ENCODE measurements at regions not wholly inside any gene's neighbourhood (a gene's known extent, or its start where the extent isn't known, plus 50 kb on each side); places are given as distances from the start of the nearest gene placed in this dataset.

DNA sequence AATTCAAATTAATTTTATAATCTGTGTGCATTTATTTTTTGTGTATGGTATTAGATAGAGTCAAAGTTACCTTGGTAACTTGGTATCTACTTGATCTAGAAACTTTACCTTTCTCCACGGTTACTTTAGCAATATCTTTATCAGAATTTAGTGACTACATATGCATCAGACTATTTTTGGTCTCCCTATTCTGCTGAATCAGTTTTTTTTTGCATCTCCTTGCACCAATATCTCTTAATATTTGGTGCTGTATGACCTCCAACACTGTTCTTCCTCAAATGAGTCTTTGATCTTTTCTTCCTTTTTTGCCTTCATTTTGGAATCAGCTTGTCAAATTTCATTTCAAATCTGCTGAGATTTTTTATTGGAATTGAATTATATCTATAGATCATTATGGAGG is 828.2 kb upstream of the FOXG1 start:
- no peak for DNase-seq (ENCODE audit: low read depth)

DNA sequence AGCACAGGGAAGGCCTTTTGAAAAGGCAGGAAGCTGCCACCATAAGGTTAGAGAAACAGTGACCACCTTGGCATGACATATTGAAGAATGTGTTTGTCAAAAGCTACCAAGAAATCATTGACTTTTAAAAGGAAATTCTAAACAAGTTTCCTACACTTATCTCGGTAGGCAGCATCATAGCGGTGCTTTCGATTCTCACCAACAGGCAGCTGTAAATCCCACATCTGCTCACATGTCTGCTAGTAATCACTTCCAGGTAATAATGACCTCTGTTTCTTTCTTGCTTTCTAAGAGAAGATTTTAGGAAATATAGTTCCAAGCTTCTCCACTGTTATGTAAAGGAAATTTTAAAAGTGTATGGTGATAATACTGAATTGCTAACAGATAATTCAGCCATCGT is 821.1 kb upstream of the FOXG1 start:
- no peak for DNase-seq (ENCODE audit: low read depth)

DNA sequence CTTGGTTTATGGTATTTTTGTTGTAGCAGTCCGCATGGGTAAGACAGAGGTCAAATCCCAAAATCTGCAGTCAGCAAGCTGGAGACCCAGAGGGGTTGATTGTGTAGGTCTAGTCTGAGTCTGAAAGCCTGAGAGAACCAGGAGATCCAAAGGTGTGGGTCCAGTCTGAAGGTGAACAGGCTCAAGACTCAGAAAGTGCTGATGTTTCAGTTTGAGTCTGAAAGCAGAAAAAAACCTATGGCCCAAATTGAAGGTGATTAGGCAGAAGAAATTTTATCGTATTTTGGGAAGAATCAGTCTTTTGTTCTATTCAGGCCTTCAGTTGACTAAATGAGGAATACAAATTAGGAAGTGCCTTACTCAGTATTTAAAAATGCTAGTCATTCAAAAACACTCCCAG is 807.8 kb upstream of the FOXG1 start:
- DNase-seq (ENCODE audit: low read depth) = no peak

DNA sequence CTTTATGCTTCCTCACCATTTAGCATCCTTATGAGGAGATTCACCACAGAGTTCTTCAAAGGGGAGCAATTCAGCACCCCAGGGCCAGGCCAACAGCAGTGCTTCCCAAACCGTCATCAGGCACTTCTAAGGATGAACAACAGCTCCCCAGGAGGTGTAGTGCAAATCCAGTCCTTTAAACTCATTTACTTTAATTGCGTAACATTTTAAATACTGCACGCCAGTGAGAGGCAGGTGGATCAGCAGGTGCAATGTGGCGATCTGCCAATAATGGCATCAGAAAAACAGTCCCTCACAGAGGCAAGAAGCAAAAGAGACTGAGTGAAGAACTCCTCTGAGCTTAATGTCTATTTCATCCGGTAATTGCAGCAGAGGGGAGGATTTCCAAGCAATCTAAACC is 770.9 kb upstream of the FOXG1 start:
- DNase-seq (ENCODE audit: low read depth) = no peak

- DNase-seq (ENCODE audit: low read depth) = no peak
Measured at GRCh38 chr14:28001002-28001401, 765.6 kb upstream of the FOXG1 start.

GRCh38 chr14:28012629-28013415 is 753.8 kb upstream of the FOXG1 start:
- DNase-seq (ENCODE audit: low read depth) = no peak

GRCh38 chr14:28020112-28020511 is 746.5 kb upstream of the FOXG1 start:
- no peak for DNase-seq (ENCODE audit: low read depth)

DNA sequence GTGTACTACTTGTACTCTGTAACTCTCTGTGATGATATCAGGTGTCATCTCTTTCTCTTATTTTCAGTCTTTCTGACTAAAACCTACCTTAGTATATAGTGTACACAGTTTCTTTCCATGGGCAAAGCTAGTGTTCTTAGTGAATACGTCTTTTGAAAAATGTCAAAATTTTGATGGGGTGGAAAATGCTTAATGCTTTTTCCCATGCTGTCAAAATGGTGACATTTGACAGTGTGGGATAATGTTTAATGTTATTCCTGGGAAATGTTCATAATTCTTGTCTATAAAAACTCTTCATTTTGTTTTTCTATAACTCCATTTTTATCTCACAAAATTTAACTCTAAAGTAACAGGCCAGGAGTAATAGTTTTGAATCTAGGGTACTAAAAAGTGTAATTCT is 742.7 kb upstream of the FOXG1 start:
- DNase-seq (ENCODE audit: low read depth) = no peak

- no peak for DNase-seq (ENCODE audit: low read depth)
Measured at GRCh38 chr14:28052251-28052650, 714.3 kb upstream of the FOXG1 start.

DNA sequence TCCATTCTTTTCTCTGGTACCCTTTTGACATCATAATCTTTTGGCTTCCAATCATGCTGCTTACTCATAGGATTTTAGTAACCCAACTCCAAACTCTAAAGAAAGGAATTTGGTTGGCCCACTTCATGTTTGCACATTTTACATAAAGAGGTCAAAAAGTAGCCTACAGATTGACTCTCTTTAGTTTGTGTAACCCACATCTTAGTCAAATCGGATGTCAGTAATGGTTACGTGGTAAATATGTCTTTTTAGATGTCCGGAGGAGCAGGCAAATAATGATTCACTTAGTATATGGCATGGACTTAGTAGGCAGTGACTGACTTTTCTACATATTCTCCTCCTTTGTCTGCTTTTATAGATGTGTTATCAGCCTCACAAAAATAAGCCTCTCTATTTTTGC is 711.6 kb upstream of the FOXG1 start:
- no peak for DNase-seq (ENCODE audit: low read depth)

GRCh38 chr14:28057359-28058296 is 709.0 kb upstream of the FOXG1 start:
- DNase-seq (ENCODE audit: low read depth) = no peak

- DNase-seq (ENCODE audit: low read depth) = no peak
Measured at GRCh38 chr14:28059254-28059653, 707.3 kb upstream of the FOXG1 start.

GRCh38 chr14:28061006-28061405 is 705.6 kb upstream of the FOXG1 start:
- DNase-seq (ENCODE audit: low read depth) = no peak

DNA sequence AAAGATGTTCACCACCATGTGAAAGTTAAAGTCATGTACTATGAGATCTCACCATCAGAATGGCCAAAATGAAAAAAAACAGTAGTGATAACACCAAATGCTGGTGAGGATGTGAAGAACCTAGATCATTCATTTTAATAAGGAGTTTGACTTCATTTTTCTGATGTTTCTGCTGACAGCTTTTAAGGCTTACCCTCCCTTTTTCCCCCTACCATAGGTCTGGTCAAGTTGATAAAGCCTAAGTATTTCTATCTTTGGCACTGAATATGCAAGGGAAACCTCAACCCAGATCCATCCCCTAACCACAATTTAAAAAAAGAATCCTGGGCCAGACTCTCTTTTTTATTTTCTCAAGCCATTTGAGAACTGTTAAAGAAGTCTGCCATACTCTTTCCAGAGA is 689.6 kb upstream of the FOXG1 start:
- peak; percentile 56 for DNase-seq (ENCODE audit: low read depth)

DNA sequence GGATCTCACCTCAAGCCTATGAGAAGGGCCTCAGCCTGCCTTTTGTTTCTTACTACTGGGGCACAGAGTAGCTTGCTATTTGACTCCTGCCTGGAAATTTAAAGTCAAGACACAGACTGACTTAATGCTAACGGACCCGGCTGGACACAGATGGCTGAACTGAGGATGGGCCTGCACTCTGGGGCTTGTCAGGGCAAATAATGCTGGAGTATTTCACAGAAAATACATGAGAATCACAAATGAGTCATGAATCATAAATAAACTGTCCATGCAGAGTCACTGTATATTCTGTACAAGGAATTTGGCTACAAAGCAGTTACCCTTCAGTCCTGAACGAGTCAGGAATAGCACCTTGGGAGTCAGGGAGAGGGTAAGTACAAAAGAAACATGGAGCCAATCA is 683.2 kb upstream of the FOXG1 start:
- no peak for DNase-seq (ENCODE audit: low read depth)

GRCh38 chr14:28088125-28088524 is 678.5 kb upstream of the FOXG1 start:
- no peak for DNase-seq (ENCODE audit: low read depth)

- no peak for DNase-seq (ENCODE audit: low read depth)
Measured at GRCh38 chr14:28097585-28097984, 669.0 kb upstream of the FOXG1 start.

- no peak for DNase-seq (ENCODE audit: low read depth)
Measured at GRCh38 chr14:28098856-28099255, 667.7 kb upstream of the FOXG1 start.

DNA sequence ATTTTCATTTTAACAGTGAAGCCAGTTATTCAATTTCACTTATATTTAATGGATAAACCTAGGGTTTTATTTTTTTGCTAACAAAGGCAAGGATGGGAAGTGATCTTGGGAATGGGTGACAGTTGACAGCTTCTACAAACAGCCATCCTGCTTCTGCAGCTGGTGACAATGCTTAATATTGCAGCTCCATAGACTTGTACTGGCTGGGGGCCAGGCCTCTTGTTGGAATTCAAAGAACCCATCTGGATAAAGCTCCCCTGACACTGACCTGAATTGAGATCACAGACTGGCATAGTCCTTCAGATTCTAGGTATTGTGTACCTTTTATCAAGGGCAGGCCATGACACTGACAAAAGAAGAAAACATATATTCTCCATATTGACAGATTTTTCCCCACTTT is 664.6 kb upstream of the FOXG1 start:
- DNase-seq (ENCODE audit: low read depth) = no peak

DNA sequence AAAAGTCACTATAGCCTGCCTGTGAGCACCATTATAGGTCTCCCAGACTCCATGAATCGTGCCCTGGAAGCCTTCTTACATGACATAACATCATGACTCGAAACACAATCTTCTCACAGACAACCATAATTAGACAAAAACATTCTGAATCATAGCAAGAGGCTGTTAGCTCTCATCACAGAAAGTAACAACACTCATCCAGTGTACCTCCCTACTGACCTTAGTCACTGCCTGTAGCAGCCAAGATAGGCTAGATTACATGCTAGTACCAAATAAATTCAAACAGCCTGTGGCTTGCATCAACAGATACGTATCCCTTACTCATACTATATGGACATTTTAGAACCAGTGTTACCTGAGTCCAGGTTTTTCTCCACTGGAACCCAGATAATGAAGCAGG is 663.8 kb upstream of the FOXG1 start:
- DNase-seq (ENCODE audit: low read depth) = no peak

- no peak for DNase-seq (ENCODE audit: low read depth)
Measured at GRCh38 chr14:28113311-28113710, 653.3 kb upstream of the FOXG1 start.

DNA sequence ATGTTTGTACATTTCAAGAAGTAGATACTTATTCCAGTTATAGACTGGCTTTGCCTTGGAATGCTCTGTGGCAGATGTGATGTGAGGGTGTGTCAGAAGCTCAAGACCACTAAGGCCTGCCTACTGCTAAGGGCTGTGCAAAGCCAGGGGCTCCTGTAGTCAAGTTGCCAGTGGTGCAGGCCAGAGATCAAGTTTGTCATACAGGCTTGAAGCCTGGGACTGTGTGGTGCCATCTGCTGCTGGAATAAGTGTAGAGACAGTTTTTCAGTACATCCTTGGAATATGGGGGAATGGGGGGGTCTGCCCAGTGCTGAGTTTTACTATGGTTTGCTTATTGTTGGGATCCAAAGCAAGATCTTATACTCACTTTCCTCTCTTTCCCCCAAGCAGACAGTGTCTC is 649.9 kb upstream of the FOXG1 start:
- DNase-seq (ENCODE audit: low read depth) = no peak

DNA sequence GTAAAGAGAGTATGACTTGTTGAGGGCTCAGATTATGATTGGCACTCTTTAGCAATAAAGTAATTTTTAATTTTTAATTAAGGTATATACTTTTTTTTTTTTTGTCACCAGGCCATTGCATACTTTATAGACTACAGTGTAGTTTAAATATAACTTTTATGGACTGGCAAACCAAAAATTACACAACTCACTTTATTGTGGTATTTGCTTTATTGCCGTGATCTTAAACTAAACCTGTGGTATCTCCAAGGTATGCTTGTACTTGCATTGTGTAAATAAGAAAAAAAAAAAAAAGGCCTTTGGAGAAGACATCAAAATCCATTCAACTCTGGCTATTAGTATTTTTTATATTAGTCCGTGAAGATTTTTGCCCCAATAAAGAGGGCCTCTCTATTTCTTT is 646.7 kb upstream of the FOXG1 start:
- DNase-seq (ENCODE audit: low read depth) = no peak
